ENCODE measurements at regions not wholly inside any gene's neighbourhood (a gene's known extent, or its start where the extent isn't known, plus 50 kb on each side); places are given as distances from the start of the nearest gene placed in this dataset.

DNA sequence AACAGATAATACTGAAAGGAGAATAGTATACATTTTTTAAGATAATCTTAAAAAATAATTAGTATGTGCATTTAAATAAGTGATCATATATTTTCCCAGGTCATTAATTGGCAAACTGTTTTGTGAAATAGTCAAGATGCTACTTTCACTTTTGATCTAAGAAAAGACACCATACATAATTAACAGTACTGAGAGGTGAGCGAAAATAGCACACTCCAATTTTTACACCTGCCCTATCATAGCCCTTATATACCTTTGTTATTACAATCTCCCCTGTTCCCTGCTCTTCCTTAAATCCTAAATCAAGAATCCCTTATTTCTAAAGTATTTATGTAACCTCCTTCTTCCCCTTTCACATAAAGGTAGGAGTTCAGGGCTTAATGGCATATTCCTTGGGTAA, 500.1 kb upstream of the LRATD1 start (continued):
- TF ChIP-seq, protein P1, sequence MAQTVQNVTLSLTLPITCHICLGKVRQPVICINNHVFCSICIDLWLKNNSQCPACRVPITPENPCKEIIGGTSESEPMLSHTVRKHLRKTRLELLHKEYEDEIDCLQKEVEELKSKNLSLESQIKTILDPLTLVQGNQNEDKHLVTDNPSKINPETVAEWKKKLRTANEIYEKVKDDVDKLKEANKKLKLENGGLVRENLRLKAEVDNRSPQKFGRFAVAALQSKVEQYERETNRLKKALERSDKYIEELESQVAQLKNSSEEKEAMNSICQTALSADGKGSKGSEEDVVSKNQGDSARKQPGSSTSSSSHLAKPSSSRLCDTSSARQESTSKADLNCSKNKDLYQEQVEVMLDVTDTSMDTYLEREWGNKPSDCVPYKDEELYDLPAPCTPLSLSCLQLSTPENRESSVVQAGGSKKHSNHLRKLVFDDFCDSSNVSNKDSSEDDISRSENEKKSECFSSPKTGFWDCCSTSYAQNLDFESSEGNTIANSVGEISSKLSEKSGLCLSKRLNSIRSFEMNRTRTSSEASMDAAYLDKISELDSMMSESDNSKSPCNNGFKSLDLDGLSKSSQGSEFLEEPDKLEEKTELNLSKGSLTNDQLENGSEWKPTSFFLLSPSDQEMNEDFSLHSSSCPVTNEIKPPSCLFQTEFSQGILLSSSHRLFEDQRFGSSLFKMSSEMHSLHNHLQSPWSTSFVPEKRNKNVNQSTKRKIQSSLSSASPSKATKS (CRISPR knock-in tag; IDR thresholded peaks at IDR 0.05) = no peak
- TF ChIP-seq CGGBP1 (CRISPR knock-in tag; IDR thresholded peaks at IDR 0.05) (no peak), NUFIP1 (IDR thresholded peaks at IDR 0.05; ENCODE audit: partially characterized antibody) (no peak), ZBTB8A (IDR thresholded peaks at IDR 0.05; ENCODE audit: partially characterized antibody) (no peak), DMBX1 (CRISPR knock-in tag; IDR thresholded peaks at IDR 0.05; ENCODE audit: borderline replicate concordance) (no peak), STAT6 (CRISPR knock-in tag; IDR thresholded peaks at IDR 0.05) (no peak)

GRCh38 chr2:14134771-14135170, 497.7 kb upstream of the LRATD1 start:
- Histone ChIP-seq H3K79me2 (ENCODE audit: control insufficient read depth, insufficient read depth, low read length) (no peaks in the 10 kb centered on the region), H4K20me1 (replicated peaks; ENCODE audit: control insufficient read depth, insufficient read depth, low read length) (no peaks in the 10 kb centered on the region), H3K27me3 (ENCODE audit: control insufficient read depth in 2 of 2, insufficient read depth in 2 of 2, low read length in 2 of 2) (no peaks in the 10 kb centered on the region), H3K9me1 (ENCODE audit: control insufficient read depth, insufficient read depth, low read length) (no peaks in the 10 kb centered on the region), H3K4me2 (ENCODE audit: insufficient read depth, low read length) (no peak overlapping the region), H3K9ac (ENCODE audit: insufficient read depth in 1 of 2, low read depth in 2 of 2, low read length in 2 of 2) (no peak overlapping the region), H2AFZ (ENCODE audit: low read depth, low read length) (no peak overlapping the region), H3K9me3 (replicated peaks; ENCODE audit: control insufficient read depth, insufficient read depth, low read depth, low read length) (no peaks in the 10 kb centered on the region), H3K27ac (ENCODE audit: extremely low read depth, low read depth, low read length) (no peak overlapping the region), H3K36me3 (ENCODE audit: control insufficient read depth, insufficient read depth, low read length) (no peaks in the 10 kb centered on the region), H3K4me3 (no peak overlapping the region), H3K4me1 (replicated peaks in 1 of 2; ENCODE audit: control insufficient read depth in 2 of 2, insufficient read depth in 2 of 2, low read length in 2 of 2) (no peaks in the 10 kb centered on the region)
- no TSS peak for BruUV-seq (replicated peaks)
- WGBS (ENCODE audit: insufficient coverage, low coverage, missing lambda C conversion rate) = 0% methylated on average over 3 of the region's 3 CpGs
- no peak for FAIRE-seq
- ChIA-PET CTCF (ENCODE audit: low intra/inter-chr PET ratio) (no interaction called here), POLR2A (no interaction called here)
- intact Hi-C loops (cut with micrococcal nuclease) (no loop called here), in situ Hi-C loops (cut with MboI) (no loop called here)
- no peak for ATAC-seq
- no peak for DNase-seq (ENCODE audit: extremely low read depth in 1 of 4, low spot score in 3 of 4)
- TF ChIP-seq, protein P2, sequence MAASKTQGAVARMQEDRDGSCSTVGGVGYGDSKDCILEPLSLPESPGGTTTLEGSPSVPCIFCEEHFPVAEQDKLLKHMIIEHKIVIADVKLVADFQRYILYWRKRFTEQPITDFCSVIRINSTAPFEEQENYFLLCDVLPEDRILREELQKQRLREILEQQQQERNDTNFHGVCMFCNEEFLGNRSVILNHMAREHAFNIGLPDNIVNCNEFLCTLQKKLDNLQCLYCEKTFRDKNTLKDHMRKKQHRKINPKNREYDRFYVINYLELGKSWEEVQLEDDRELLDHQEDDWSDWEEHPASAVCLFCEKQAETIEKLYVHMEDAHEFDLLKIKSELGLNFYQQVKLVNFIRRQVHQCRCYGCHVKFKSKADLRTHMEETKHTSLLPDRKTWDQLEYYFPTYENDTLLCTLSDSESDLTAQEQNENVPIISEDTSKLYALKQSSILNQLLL (CRISPR knock-in tag; IDR thresholded peaks at IDR 0.05; ENCODE audit: borderline replicate concordance) = no peak
